RWPE1 (cell line): ENCODE measurements at regions not wholly inside any gene's neighbourhood (a gene's known extent, or its start where the extent isn't known, plus 50 kb on each side); places are given as distances from the start of the nearest gene placed in this dataset.

Experiments
- CTCF ChIA-PET: fragments of 350-600 bp; sonication (Branson Sonifier 250); formaldehyde crosslinking; extraction: SDS; loops from one replicate; lab custom pipeline; 2021; lab: Yijun Ruan, JAX
- POLR2A ChIA-PET: fragments of 400-600 bp; formaldehyde crosslinking; extraction: SDS; loops from one replicate; lab custom pipeline; 2020; ENCODE audit warnings: antibody characterized with exemption; ENCODE audit not compliant: low non-redundant PET; lab: Yijun Ruan, JAX
- DNase-seq: peaks from one replicate; pipeline ENCODE4 v3.0.0; 2012; ENCODE audit warnings: low spot score
- H3K27ac ChIP-seq: fragments of 450-650 bp; 2 replicates; pipeline ENCODE4 v1.5.1; 2017
- TF ChIP-seq, protein P1 (sequence below): fragments of 450-650 bp; conservative IDR thresholded peaks from 2 replicates; pipeline ENCODE4 v1.5.1; 2017; ENCODE audit warnings: low read depth, mild to moderate bottlenecking

DNA sequence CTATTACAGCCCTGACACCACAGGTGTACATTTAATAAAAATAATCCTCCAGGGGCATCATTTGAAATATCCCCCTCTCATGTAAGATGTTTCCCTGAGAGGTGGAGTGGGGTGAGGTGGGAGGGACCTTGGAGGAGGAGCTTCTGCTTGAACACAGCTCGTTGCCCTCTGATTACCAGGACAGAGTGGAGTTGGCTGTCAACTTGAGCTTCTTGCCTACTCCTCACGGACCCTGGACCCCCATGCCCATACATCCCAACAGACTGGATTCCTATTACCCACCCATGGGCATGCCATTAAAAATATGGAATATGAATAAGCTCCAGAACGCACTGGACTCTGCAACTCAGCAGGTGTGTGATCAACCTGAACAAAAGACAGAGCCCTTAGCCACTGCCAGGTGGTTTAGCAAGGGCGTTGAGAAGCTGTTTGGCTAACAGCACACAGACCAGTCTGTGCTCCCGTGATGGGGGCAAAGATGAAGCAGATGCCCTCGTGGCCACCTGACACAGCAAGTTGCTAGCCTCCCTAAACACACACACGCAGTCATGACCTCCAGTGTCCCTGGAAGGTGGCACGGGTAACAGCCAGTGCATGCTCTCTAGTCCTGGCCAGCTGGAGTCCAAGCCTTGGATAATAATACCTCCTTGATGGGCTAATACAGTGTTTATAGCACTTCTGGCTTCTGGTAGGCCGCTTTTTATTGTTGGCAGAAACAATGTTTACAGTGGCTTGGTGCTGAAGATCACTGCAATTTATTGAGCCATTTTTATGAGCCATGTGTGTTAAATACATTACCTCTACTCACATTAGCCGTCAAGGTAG is 155.0 kb downstream of the TOMM20 start:
- POLR2A ChIA-PET = no interaction called here
- no peak for DNase-seq
- TF ChIP-seq, protein P1, sequence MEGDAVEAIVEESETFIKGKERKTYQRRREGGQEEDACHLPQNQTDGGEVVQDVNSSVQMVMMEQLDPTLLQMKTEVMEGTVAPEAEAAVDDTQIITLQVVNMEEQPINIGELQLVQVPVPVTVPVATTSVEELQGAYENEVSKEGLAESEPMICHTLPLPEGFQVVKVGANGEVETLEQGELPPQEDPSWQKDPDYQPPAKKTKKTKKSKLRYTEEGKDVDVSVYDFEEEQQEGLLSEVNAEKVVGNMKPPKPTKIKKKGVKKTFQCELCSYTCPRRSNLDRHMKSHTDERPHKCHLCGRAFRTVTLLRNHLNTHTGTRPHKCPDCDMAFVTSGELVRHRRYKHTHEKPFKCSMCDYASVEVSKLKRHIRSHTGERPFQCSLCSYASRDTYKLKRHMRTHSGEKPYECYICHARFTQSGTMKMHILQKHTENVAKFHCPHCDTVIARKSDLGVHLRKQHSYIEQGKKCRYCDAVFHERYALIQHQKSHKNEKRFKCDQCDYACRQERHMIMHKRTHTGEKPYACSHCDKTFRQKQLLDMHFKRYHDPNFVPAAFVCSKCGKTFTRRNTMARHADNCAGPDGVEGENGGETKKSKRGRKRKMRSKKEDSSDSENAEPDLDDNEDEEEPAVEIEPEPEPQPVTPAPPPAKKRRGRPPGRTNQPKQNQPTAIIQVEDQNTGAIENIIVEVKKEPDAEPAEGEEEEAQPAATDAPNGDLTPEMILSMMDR = no peak
- CTCF ChIA-PET = no interaction called here
- no peak overlapping the region for H3K27ac ChIP-seq

DNA sequence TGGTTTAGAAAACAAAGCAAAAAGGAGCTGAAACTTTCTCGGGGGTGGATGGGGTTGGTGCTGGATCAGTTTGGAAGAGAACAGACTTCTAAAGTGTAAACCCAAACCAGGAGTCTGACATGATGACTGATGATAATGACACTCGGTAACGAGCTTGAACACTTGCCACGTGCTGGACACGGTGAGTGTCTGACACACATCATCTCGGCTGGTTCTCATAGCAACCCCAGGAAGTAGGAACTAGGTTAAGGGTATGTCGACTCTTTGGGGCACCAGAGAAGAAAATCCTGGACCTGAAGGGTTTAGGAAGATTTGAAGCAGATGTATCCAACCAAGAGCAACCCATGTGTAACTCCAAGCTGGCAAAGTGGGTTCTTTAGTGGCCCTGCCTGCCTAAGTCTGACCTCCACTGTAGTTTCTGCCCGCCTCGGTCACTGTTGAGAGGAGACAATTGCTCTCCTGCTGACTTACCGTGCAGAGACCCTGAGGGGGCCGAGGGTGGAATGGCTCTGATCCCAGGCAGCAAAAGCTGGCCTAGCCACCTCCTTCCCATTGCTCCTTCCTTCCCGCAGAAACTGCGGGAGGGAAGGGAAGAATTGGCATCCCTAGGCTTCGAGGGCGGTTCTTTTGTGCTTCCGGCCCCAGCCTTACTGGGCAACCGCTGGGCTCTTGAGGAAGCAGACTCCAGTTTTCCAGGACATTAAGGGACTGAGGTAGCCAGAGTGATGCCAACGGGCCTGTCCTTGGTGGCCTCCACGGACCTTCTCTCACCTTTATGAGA is 156.0 kb downstream of the TOMM20 start:
- no peak for DNase-seq
- no peak overlapping the region for H3K27ac ChIP-seq
- POLR2A ChIA-PET = no interaction called here
- TF ChIP-seq, protein P1 = no peak
- CTCF ChIA-PET = no interaction called here

DNA sequence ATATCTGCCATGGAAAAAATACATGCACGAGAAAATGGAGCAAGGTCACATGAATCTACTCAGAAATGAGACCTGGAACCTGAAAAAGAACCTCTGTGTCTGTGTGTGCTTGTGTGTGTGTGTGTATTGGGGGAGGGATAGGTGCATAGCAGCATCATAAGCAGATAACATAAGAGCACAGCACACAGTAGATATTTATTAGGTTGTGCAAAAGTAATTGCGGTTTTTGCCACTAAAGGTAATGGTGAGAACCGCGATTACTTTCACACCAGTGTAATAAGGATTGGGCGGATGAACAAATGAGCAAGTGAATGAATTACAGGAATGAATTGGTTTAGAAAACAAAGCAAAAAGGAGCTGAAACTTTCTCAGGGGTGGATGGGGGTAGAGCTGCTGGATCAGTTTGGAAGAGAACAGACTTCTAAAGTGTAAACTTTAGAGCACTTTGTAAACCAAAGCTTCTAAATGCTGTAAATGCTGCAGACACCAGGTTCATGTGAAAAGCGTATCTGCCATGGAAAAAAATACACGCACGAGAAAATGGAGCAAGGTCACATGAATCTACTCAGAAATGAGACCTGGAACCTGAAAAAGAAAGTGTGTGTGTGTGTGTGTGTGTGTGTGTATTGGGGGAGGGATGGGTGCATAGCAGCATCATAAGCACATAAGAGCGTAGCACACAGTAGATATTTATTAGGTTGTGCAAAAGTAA is 156.9 kb downstream of the TOMM20 start:
- ChIA-PET CTCF (interaction anchor here (0.7 kb wide), 1 partner anchor 76 kb away, joined by 5 read pairs; no protein-coding TSS in a partner anchor), POLR2A (no interaction called here)
- TF ChIP-seq, protein P1 = no peak
- peak overlapping the region; percentile 75 for H3K27ac ChIP-seq
- DNase-seq = no peak

DNA sequence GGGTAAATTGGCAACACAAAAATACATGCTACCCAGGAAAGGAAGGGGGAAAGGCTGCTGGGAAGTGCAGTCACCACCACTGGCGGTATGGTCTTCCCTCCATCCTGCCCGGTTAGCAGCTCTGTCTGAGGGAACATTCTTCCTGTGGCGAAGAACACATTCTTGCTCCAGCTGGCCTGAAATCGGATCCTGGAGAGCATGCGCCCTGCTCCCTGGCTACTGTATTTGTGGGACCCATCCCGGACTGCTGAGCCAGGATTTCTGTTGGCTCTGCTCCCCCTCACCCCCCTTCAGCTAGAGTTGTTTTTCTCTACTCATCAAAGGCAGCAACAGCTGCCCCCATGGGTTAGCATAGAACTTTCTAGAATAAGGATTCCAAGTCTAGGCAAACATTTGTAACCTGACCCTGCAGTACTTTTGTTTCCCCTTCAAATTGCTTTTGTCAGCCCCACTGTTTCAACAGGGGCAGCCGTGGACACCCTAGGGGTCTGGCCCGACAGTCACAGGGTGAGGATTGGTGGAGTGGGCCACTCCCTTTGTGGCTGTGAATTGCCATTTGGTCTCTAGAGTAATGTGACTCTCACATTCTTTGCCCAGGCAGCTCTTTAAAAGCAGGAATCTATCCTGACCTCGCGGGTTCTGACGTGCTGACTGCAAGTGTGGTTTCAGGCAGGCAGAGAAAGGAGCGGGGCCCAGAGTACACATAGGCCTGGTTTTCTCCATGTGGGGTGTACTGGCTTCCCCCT is 157.7 kb downstream of the TOMM20 start:
- ChIA-PET CTCF (interaction anchor here (0.6 to 1.0 kb wide), 3 partner anchors 13 to 568 kb away, joined by 3 to 4 read pairs (median 3); no protein-coding TSS in a partner anchor), POLR2A (no interaction called here)
- TF ChIP-seq, protein P1 = no peak
- no peak for DNase-seq
- H3K27ac ChIP-seq = peak overlapping the region; percentile 75

DNA sequence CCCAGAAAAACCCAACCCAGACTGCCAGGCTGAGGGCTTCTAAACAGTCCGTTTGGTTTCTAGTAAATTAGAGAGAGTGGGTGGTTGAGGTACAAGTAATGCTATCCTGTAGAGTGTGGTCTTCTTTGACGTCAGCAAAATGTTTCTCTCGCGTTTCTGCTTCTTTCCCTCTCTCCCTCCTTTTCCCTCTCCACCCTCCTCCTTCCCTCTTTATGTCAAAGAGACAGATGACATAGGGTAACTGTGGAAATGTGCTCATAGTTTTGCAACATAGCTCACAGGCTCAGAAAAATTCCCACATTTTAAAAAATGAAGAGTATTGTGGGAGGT is 158.3 kb downstream of the TOMM20 start:
- peak overlapping the region; percentile 75 for H3K27ac ChIP-seq
- ChIA-PET POLR2A (no interaction called here), CTCF (interaction anchor here (1.0 kb wide), 1 partner anchor 13 kb away, joined by 3 read pairs; no protein-coding TSS in a partner anchor)
- TF ChIP-seq, protein P1 = no peak
- DNase-seq = no peak
